ENCODE measurements at regions not wholly inside any gene's neighbourhood (a gene's known extent, or its start where the extent isn't known, plus 50 kb on each side); places are given as distances from the start of the nearest gene placed in this dataset.

DNA sequence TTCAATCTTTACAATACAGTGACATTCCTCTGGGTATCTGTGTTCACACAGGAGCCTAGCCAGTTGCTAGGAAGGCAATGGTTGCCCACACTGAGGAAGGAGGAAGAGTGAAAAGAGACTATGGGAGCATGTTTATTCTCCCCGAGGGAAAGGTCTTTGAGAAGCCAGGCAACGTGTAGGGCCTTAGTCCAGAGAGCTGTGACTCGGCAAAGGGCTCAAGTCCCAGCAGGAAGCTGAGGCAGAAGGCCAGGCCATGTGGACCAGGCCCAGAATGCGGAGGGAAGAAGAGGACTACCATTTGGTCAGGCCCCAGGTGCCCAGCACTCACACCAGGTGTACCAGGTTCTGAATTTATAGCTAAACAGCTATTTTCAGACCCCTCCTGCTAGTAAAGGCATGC lies 136.6 kb upstream of the DMAC1 start:
- Histone ChIP-seq H3K27me3 (no peaks in the 10 kb centered on the region), H3K4me3 (no peak overlapping the region), H3K36me3 (replicated peaks in 1 of 2; ENCODE audit: insufficient read depth in 1 of 2, low read depth in 2 of 2) (no peaks in the 10 kb centered on the region), H3K27ac (no peak overlapping the region), H3K9me3 (peaks cover 0 to 8% (median 0%) of the 10 kb centered on the region in 3 donors), H3K4me1 (no peaks in the 10 kb centered on the region)
- intact Hi-C loops (cut with DNase I): no loop called here
- WGBS, 2 donors: 53 to 69% methylated on average over 4 of the region's 4 CpGs
- TF ChIP-seq POLR2A (IDR thresholded peaks at IDR 0.05): no peak
- TF ChIP-seq, protein P1, sequence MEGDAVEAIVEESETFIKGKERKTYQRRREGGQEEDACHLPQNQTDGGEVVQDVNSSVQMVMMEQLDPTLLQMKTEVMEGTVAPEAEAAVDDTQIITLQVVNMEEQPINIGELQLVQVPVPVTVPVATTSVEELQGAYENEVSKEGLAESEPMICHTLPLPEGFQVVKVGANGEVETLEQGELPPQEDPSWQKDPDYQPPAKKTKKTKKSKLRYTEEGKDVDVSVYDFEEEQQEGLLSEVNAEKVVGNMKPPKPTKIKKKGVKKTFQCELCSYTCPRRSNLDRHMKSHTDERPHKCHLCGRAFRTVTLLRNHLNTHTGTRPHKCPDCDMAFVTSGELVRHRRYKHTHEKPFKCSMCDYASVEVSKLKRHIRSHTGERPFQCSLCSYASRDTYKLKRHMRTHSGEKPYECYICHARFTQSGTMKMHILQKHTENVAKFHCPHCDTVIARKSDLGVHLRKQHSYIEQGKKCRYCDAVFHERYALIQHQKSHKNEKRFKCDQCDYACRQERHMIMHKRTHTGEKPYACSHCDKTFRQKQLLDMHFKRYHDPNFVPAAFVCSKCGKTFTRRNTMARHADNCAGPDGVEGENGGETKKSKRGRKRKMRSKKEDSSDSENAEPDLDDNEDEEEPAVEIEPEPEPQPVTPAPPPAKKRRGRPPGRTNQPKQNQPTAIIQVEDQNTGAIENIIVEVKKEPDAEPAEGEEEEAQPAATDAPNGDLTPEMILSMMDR (IDR thresholded peaks at IDR 0.05): no peak
- DNase-seq: no peak
- no peak for ATAC-seq

DNA sequence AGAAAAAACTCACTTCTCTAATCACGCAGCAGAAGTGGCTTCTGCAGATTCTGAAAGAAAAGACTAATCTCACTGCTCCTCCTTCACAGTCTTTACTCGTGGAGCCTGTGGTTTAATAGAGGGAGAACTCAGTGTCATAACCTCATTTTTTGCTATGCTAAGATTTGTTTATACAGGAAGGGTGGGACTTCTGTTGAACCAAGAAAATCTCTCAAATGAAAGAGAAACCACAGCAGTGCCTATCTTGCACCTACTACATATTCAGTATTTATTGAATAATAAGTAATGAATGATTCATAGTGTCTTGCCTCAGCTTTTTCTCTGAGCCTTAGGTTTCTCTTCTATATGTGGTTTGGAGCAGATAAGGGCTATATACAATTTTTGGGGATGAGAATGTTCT lies 136.1 kb upstream of the DMAC1 start:
- DNase-seq (no peak), ATAC-seq (no peak)
- Histone ChIP-seq H3K4me3 (no peak overlapping the region), H3K27ac (no peak overlapping the region), H3K27me3 (no peaks in the 10 kb centered on the region), H3K36me3 (replicated peaks in 1 of 2; ENCODE audit: insufficient read depth in 1 of 2, low read depth in 2 of 2) (no peaks in the 10 kb centered on the region), H3K4me1 (no peaks in the 10 kb centered on the region), H3K9me3 (peaks cover 0 to 8% (median 0%) of the 10 kb centered on the region in 3 donors)
- WGBS, 2 donors: 32 to 54% methylated on average over 2 of the region's 2 CpGs
- TF ChIP-seq, protein P1 (IDR thresholded peaks at IDR 0.05): no peak
- no peak for TF ChIP-seq POLR2A (IDR thresholded peaks at IDR 0.05)
- intact Hi-C loops (cut with DNase I): no loop called here

DNA sequence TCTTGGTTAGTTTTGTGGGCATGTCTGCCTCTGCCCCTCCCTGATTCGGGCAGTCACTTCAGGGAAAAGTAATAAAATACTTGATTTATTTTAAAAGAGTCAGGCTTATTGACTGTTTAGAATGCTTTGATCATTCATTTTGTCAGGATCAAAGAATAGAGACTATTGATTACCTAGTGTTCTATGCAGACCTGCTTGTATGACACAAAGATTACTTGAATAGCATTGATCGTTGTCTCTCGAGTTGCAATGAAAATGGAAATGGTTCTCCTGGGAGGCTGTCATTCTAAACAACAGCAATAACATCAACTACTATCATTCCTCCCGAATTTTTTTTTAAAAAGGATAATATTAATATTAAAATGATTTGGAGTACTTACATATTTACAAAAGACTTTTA lies 133.2 kb upstream of the DMAC1 start:
- 37 to 41% methylated on average over 4 of the region's 4 CpGs for WGBS, 2 donors
- ATAC-seq: no peak
- H3K4me1 ChIP-seq: no peaks in the 10 kb centered on the region
- no peak overlapping the region for H3K4me3 ChIP-seq
- no peaks in the 10 kb centered on the region for H3K36me3 ChIP-seq (replicated peaks in 1 of 2; ENCODE audit: insufficient read depth in 1 of 2, low read depth in 2 of 2)
- no peaks in the 10 kb centered on the region for H3K9me3 ChIP-seq
- intact Hi-C loops (cut with DNase I): no loop called here
- H3K27ac ChIP-seq: no peak overlapping the region
- DNase-seq: no peak
- no peaks in the 10 kb centered on the region for H3K27me3 ChIP-seq
- no peak for TF ChIP-seq POLR2A (IDR thresholded peaks at IDR 0.05)
- TF ChIP-seq, protein P1 (IDR thresholded peaks at IDR 0.05): no peak

DNA sequence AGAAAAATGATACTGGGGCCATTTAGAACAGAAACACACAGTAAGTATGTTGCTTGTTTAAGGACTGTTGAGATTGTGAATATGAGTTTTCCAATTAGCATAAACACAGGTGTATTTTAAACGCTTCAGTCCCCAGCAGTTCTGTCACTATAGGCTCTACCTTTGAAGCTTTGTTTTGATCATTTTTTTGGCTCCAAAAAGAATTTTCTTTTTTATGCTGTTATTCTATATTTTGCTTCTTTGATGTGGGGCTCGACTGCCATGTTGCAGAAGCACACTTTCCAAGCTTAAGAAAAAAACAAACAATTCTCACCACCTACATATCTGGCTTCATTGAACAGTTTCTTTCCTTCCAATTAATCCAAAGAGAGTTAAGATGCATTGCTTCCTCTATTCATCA lies 131.0 kb upstream of the DMAC1 start:
- Histone ChIP-seq H3K27ac (no peak overlapping the region), H3K9me3 (no peaks in the 10 kb centered on the region), H3K36me3 (replicated peaks in 1 of 2; ENCODE audit: insufficient read depth in 1 of 2, low read depth in 2 of 2) (no peaks in the 10 kb centered on the region), H3K27me3 (no peaks in the 10 kb centered on the region), H3K4me1 (no peaks in the 10 kb centered on the region), H3K4me3 (no peak overlapping the region)
- 59 to 62% methylated on average over 2 of the region's 2 CpGs for WGBS, 2 donors
- intact Hi-C loops (cut with DNase I): no loop called here
- no peak for TF ChIP-seq POLR2A (IDR thresholded peaks at IDR 0.05)
- TF ChIP-seq, protein P1 (IDR thresholded peaks at IDR 0.05): no peak
- no peak for ATAC-seq
- DNase-seq: no peak

DNA sequence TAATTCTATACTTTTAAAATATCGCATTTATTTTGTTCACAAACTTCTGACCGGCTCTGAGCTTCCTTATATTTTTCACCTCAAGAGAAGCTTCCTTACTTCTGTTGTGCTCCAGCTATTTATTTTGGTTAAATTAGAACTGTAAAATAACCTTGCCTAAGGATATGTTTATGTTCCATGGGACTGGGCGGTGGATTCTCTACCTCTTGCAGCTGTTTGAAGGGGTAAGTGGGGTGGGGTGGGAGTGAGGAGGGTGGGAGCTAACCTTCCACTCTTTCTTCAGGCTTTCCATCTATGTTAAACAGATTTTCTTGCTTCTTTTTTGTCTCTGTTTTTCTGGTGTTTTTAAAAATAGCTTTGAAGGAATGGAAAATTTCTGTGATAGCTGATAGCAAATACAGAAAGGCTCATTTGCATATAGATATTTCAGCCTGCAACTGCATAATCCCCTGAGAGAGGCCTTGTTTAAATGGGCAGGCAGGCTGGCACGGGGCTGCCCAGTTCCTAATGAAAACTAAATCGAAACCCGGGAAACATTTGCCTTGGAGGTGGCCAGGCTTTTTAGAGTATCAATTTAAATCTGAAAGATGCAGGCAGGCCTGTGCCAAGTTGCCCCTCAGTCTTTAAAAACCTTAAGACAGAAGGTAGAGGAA lies 122.1 kb upstream of the DMAC1 start:
- Histone ChIP-seq H3K27me3 (no peaks in the 10 kb centered on the region), H3K4me1 (peaks cover 9% of the 10 kb centered on the region), H3K9me3 (no peaks in the 10 kb centered on the region), H3K27ac (no peak overlapping the region), H3K4me3 (no peak overlapping the region), H3K36me3 (replicated peaks in 1 of 2; ENCODE audit: insufficient read depth in 1 of 2, low read depth in 2 of 2) (no peaks in the 10 kb centered on the region)
- 63 to 68% methylated on average over 6 of the region's 6 CpGs for WGBS, 2 donors
- TF ChIP-seq, protein P1 (IDR thresholded peaks at IDR 0.05): no peak
- TF ChIP-seq POLR2A (IDR thresholded peaks at IDR 0.05): no peak
- no peak for DNase-seq
- ATAC-seq: no peak
- intact Hi-C loops (cut with DNase I): no loop called here

All from body of pancreas (tissue), 4 donors.